ENCODE measurements at regions not wholly inside any gene's neighbourhood (a gene's known extent, or its start where the extent isn't known, plus 50 kb on each side); places are given as distances from the start of the nearest gene placed in this dataset.

- ATAC-seq (ENCODE audit: low FRiP score) (no peak), DNase-seq (no peak)
- Histone ChIP-seq H3K9me3 (ENCODE audit: control insufficient read depth, low read length) (no peaks in the 10 kb centered on the region), H3K27ac (ENCODE audit: low read depth in 1 of 2, low read length in 2 of 2) (no peak overlapping the region), H3K27me3 (ENCODE audit: control insufficient read depth in 1 of 2, insufficient read depth in 2 of 2, low read length in 1 of 2) (peaks cover 0 to 1% of the 10 kb centered on the region in 2 donors), H3K4me3 (ENCODE audit: low read length in 2 of 2) (no peak overlapping the region), H3K36me3 (ENCODE audit: control insufficient read depth in 1 of 2, insufficient read depth in 2 of 2, low read length in 1 of 2) (no peaks in the 10 kb centered on the region), H3K4me1 (ENCODE audit: control insufficient read depth in 1 of 2, insufficient read depth in 2 of 2, low read length in 2 of 2) (no peaks in the 10 kb centered on the region)
- intact Hi-C loops (cut with DNase I), result no loop called here
- 38 to 61% methylated on average over 5 of the region's 5 CpGs for WGBS, 2 donors
Observed at GRCh38 chr12:115767916-115768315, 509.6 kb downstream of the MED13L start.

GRCh38 chr12:115763982-115764621, 513.4 kb downstream of the MED13L start:
- ATAC-seq (ENCODE audit: low FRiP score) (no peak), DNase-seq (no peak)
- Histone ChIP-seq H3K4me3 (ENCODE audit: low read length in 2 of 2) (no peak overlapping the region), H3K9me3 (ENCODE audit: control insufficient read depth, low read length) (no peaks in the 10 kb centered on the region), H3K36me3 (ENCODE audit: control insufficient read depth in 1 of 2, insufficient read depth in 2 of 2, low read length in 1 of 2) (no peaks in the 10 kb centered on the region), H3K27ac (ENCODE audit: low read depth in 1 of 2, low read length in 2 of 2) (no peak overlapping the region), H3K4me1 (ENCODE audit: control insufficient read depth in 1 of 2, insufficient read depth in 2 of 2, low read length in 2 of 2) (no peaks in the 10 kb centered on the region), H3K27me3 (ENCODE audit: control insufficient read depth in 1 of 2, insufficient read depth in 2 of 2, low read length in 1 of 2) (no peaks in the 10 kb centered on the region)
- intact Hi-C loops (cut with DNase I), result no loop called here
- 51 to 52% methylated on average over 3 of the region's 3 CpGs for WGBS, 2 donors

- H3K27ac ChIP-seq (ENCODE audit: low read depth in 1 of 2, low read length in 2 of 2), result no peak overlapping the region
- DNase-seq (no peak), ATAC-seq (ENCODE audit: low FRiP score) (no peak)
- intact Hi-C loops (cut with DNase I), result no loop called here
- no peaks in the 10 kb centered on the region for H3K36me3 ChIP-seq (ENCODE audit: control insufficient read depth in 1 of 2, insufficient read depth in 2 of 2, low read length in 1 of 2)
- 79 to 85% methylated on average over 5 of the region's 5 CpGs for WGBS, 2 donors
- no peaks in the 10 kb centered on the region for H3K9me3 ChIP-seq (ENCODE audit: control insufficient read depth, low read length)
- no peaks in the 10 kb centered on the region for H3K4me1 ChIP-seq (ENCODE audit: control insufficient read depth in 1 of 2, insufficient read depth in 2 of 2, low read length in 2 of 2)
- H3K27me3 ChIP-seq (ENCODE audit: control insufficient read depth in 1 of 2, insufficient read depth in 2 of 2, low read length in 1 of 2), result no peaks in the 10 kb centered on the region
- no peak overlapping the region for H3K4me3 ChIP-seq (ENCODE audit: low read length in 2 of 2)
Observed at GRCh38 chr12:115763376-115763775, 514.1 kb downstream of the MED13L start.

- Histone ChIP-seq H3K27me3 (ENCODE audit: control insufficient read depth in 1 of 2, insufficient read depth in 2 of 2, low read length in 1 of 2) (no peaks in the 10 kb centered on the region), H3K27ac (ENCODE audit: low read depth in 1 of 2, low read length in 2 of 2) (no peak overlapping the region), H3K4me3 (ENCODE audit: low read length in 2 of 2) (no peak overlapping the region), H3K36me3 (ENCODE audit: control insufficient read depth in 1 of 2, insufficient read depth in 2 of 2, low read length in 1 of 2) (no peaks in the 10 kb centered on the region), H3K4me1 (ENCODE audit: control insufficient read depth in 1 of 2, insufficient read depth in 2 of 2, low read length in 2 of 2) (no peaks in the 10 kb centered on the region), H3K9me3 (ENCODE audit: control insufficient read depth, low read length) (no peaks in the 10 kb centered on the region)
- DNase-seq, result no peak
- intact Hi-C loops (cut with DNase I), result no loop called here
- WGBS, 2 donors, result 67 to 72% methylated on average over 3 of the region's 3 CpGs
- ATAC-seq (ENCODE audit: low FRiP score), result no peak
Observed at GRCh38 chr12:115762936-115763335, 514.6 kb downstream of the MED13L start.

GRCh38 chr12:115761784-115762183, 515.7 kb downstream of the MED13L start:
- Histone ChIP-seq H3K4me3 (ENCODE audit: low read length in 2 of 2) (no peak overlapping the region), H3K27ac (ENCODE audit: low read depth in 1 of 2, low read length in 2 of 2) (no peak overlapping the region), H3K4me1 (ENCODE audit: control insufficient read depth in 1 of 2, insufficient read depth in 2 of 2, low read length in 2 of 2) (no peaks in the 10 kb centered on the region), H3K36me3 (ENCODE audit: control insufficient read depth in 1 of 2, insufficient read depth in 2 of 2, low read length in 1 of 2) (no peaks in the 10 kb centered on the region), H3K9me3 (ENCODE audit: control insufficient read depth, low read length) (no peaks in the 10 kb centered on the region), H3K27me3 (ENCODE audit: control insufficient read depth in 1 of 2, insufficient read depth in 2 of 2, low read length in 1 of 2) (no peaks in the 10 kb centered on the region)
- DNase-seq (no peak), ATAC-seq (ENCODE audit: low FRiP score) (no peak)
- WGBS, 2 donors, result 80 to 84% methylated on average over 2 of the region's 2 CpGs
- intact Hi-C loops (cut with DNase I), result no loop called here

- Histone ChIP-seq H3K27ac (ENCODE audit: low read depth in 1 of 2, low read length in 2 of 2) (no peak overlapping the region), H3K9me3 (ENCODE audit: control insufficient read depth, low read length) (no peaks in the 10 kb centered on the region), H3K27me3 (ENCODE audit: control insufficient read depth in 1 of 2, insufficient read depth in 2 of 2, low read length in 1 of 2) (no peaks in the 10 kb centered on the region), H3K36me3 (ENCODE audit: control insufficient read depth in 1 of 2, insufficient read depth in 2 of 2, low read length in 1 of 2) (no peaks in the 10 kb centered on the region), H3K4me3 (ENCODE audit: low read length in 2 of 2) (no peak overlapping the region), H3K4me1 (ENCODE audit: control insufficient read depth in 1 of 2, insufficient read depth in 2 of 2, low read length in 2 of 2) (no peaks in the 10 kb centered on the region)
- 61 to 91% methylated on average over 5 of the region's 5 CpGs for WGBS, 2 donors
- intact Hi-C loops (cut with DNase I), result no loop called here
- ATAC-seq (ENCODE audit: low FRiP score) (no peak), DNase-seq (no peak)
Observed at GRCh38 chr12:115760231-115760630, 517.3 kb downstream of the MED13L start.

- no peaks in the 10 kb centered on the region for H3K9me3 ChIP-seq (ENCODE audit: control insufficient read depth, low read length)
- no peak overlapping the region for H3K4me3 ChIP-seq (ENCODE audit: low read length in 2 of 2)
- H3K36me3 ChIP-seq (ENCODE audit: control insufficient read depth in 1 of 2, insufficient read depth in 2 of 2, low read length in 1 of 2), result no peaks in the 10 kb centered on the region
- no peak overlapping the region for H3K27ac ChIP-seq (ENCODE audit: low read depth in 1 of 2, low read length in 2 of 2)
- WGBS, 2 donors, result 86 to 91% methylated on average over 9 of the region's 9 CpGs
- intact Hi-C loops (cut with DNase I), result no loop called here
- no peaks in the 10 kb centered on the region for H3K27me3 ChIP-seq (ENCODE audit: control insufficient read depth in 1 of 2, insufficient read depth in 2 of 2, low read length in 1 of 2)
- DNase-seq (no peak), ATAC-seq (ENCODE audit: low FRiP score) (no peak)
- H3K4me1 ChIP-seq (ENCODE audit: control insufficient read depth in 1 of 2, insufficient read depth in 2 of 2, low read length in 2 of 2), result no peaks in the 10 kb centered on the region
Observed at GRCh38 chr12:115758877-115759620, 518.4 kb downstream of the MED13L start.

GRCh38 chr12:115758183-115758582, 519.3 kb downstream of the MED13L start:
- WGBS, 2 donors, result 96% methylated on average over 5 of the region's 5 CpGs
- Histone ChIP-seq H3K27ac (ENCODE audit: low read depth in 1 of 2, low read length in 2 of 2) (no peak overlapping the region), H3K27me3 (ENCODE audit: control insufficient read depth in 1 of 2, insufficient read depth in 2 of 2, low read length in 1 of 2) (no peaks in the 10 kb centered on the region), H3K4me1 (ENCODE audit: control insufficient read depth in 1 of 2, insufficient read depth in 2 of 2, low read length in 2 of 2) (no peaks in the 10 kb centered on the region), H3K9me3 (ENCODE audit: control insufficient read depth, low read length) (no peaks in the 10 kb centered on the region), H3K36me3 (ENCODE audit: control insufficient read depth in 1 of 2, insufficient read depth in 2 of 2, low read length in 1 of 2) (no peaks in the 10 kb centered on the region), H3K4me3 (ENCODE audit: low read length in 2 of 2) (no peak overlapping the region)
- ATAC-seq (ENCODE audit: low FRiP score) (no peak), DNase-seq (no peak)
- intact Hi-C loops (cut with DNase I), result no loop called here

GRCh38 chr12:115756804-115757203, 520.7 kb downstream of the MED13L start:
- Histone ChIP-seq H3K36me3 (ENCODE audit: control insufficient read depth in 1 of 2, insufficient read depth in 2 of 2, low read length in 1 of 2) (no peaks in the 10 kb centered on the region), H3K9me3 (ENCODE audit: control insufficient read depth, low read length) (no peaks in the 10 kb centered on the region), H3K4me3 (ENCODE audit: low read length in 2 of 2) (no peak overlapping the region), H3K27me3 (ENCODE audit: control insufficient read depth in 1 of 2, insufficient read depth in 2 of 2, low read length in 1 of 2) (no peaks in the 10 kb centered on the region), H3K4me1 (ENCODE audit: control insufficient read depth in 1 of 2, insufficient read depth in 2 of 2, low read length in 2 of 2) (no peaks in the 10 kb centered on the region), H3K27ac (ENCODE audit: low read depth in 1 of 2, low read length in 2 of 2) (no peak overlapping the region)
- DNase-seq (no peak), ATAC-seq (ENCODE audit: low FRiP score) (no peak)
- intact Hi-C loops (cut with DNase I), result no loop called here
- 88 to 91% methylated on average over 8 of the region's 8 CpGs for WGBS, 2 donors

Data from aorta (tissue), 5 donors.